WTC11 (cell line): ENCODE measurements at regions not wholly inside any gene's neighbourhood (a gene's known extent, or its start where the extent isn't known, plus 50 kb on each side); places are given as distances from the start of the nearest gene placed in this dataset.

ENCODE experiments used
- ATAC-seq: fragments of 200-7000 bp; cut with Tn5 transposase; 2 replicates; pipeline ENCODE4 v1.10.0; 2021; ENCODE audit warnings: mild to moderate bottlenecking, moderate library complexity
- CTCF ChIA-PET: fragments of 300-600 bp; sonication (Branson Sonifier 250); formaldehyde crosslinking; loops from one replicate; lab custom pipeline; 2021; ENCODE audit warnings: antibody characterized with exemption; lab: Charles Lee
- POLR2A ChIA-PET: fragments of 350-600 bp; sonication (Branson Sonifier 250); formaldehyde crosslinking; loops from one replicate; lab custom pipeline; 2021; ENCODE audit warnings: antibody characterized with exemption; lab: Charles Lee
- DNase-seq: peaks from one replicate; pipeline ENCODE4 v3.0.0; 2021; ENCODE audit warnings: low spot score
- H3K27ac Mint-ChIP-seq: 2 replicates; pipeline ENCODE4 v1.8.0; 2021; ENCODE audit warnings: mixed read lengths
- H3K27me3 Mint-ChIP-seq: 2 replicates; pipeline ENCODE4 v1.8.0; 2021; ENCODE audit warnings: low read depth, mild to moderate bottlenecking, moderate library complexity, mixed read lengths
- H3K36me3 Mint-ChIP-seq: 2 replicates; pipeline ENCODE4 v1.8.0; 2021; ENCODE audit warnings: mixed read lengths
- H3K4me1 Mint-ChIP-seq: 2 replicates; pipeline ENCODE4 v1.8.0; 2022; ENCODE audit warnings: mixed read lengths
- H3K4me3 Mint-ChIP-seq: 2 replicates; pipeline ENCODE4 v1.8.0; 2021; ENCODE audit warnings: mild to moderate bottlenecking, moderate library complexity, mixed read lengths
- H3K9me3 Mint-ChIP-seq: 2 replicates; pipeline ENCODE4 v1.8.0; 2021; ENCODE audit warnings: mixed read lengths
- ATF2 ChIP-seq: sonication (generic); formaldehyde crosslinking; IDR thresholded peaks from 2 replicates; pipeline ENCODE4 v1.8.1; 2022; ENCODE audit warnings: low read depth, missing genetic modification reagents, borderline replicate concordance
- ATF6 ChIP-seq: sonication (generic); formaldehyde crosslinking; IDR thresholded peaks from 2 replicates; pipeline ENCODE4 v1.8.1; 2023; ENCODE audit warnings: mild to moderate bottlenecking, missing genetic modification reagents
- CBFB ChIP-seq: sonication (generic); formaldehyde crosslinking; IDR thresholded peaks from 2 replicates; pipeline ENCODE4 v1.8.1; 2022; ENCODE audit warnings: mild to moderate bottlenecking, low read depth, missing genetic modification reagents
- CREB1 ChIP-seq: sonication (generic); formaldehyde crosslinking; IDR thresholded peaks from 2 replicates; pipeline ENCODE4 v1.8.0; 2023; ENCODE audit warnings: mild to moderate bottlenecking, missing genetic modification reagents
- ERG ChIP-seq: fragments of 250-450 bp; sonication (Bioruptor Pico); IDR thresholded peaks from 2 replicates; pipeline ENCODE4 v1.8.0; 2021; ENCODE audit warnings: mild to moderate bottlenecking
- ETV6 ChIP-seq: sonication (generic); formaldehyde crosslinking; IDR thresholded peaks from 2 replicates; pipeline ENCODE4 v1.8.1; 2022; ENCODE audit warnings: mild to moderate bottlenecking, missing genetic modification reagents
- FOXK1 ChIP-seq: sonication (generic); formaldehyde crosslinking; IDR thresholded peaks from 2 replicates; pipeline ENCODE4 v1.8.0; 2022; ENCODE audit warnings: mild to moderate bottlenecking, moderate library complexity, missing genetic modification reagents
- HMGA2 ChIP-seq: fragments of 250-450 bp; sonication (Bioruptor Pico); IDR thresholded peaks from 2 replicates; pipeline ENCODE4 v1.4.0; 2021; ENCODE audit warnings: mild to moderate bottlenecking, moderate library complexity
- JAZF1 ChIP-seq: fragments of 250-450 bp; sonication (Bioruptor Pico); IDR thresholded peaks from 2 replicates; pipeline ENCODE4 v1.9.0; 2021; ENCODE audit warnings: moderate library complexity, mild to moderate bottlenecking, inconsistent platforms
- KAT7 ChIP-seq: sonication (generic); formaldehyde crosslinking; IDR thresholded peaks from 2 replicates; pipeline ENCODE4 v1.8.1; 2023; ENCODE audit warnings: missing genetic modification reagents, mild to moderate bottlenecking, borderline replicate concordance
- NFE2L1 ChIP-seq: sonication (generic); formaldehyde crosslinking; IDR thresholded peaks from 2 replicates; pipeline ENCODE4 v1.8.1; 2023; ENCODE audit warnings: missing genetic modification reagents
- NR3C1 ChIP-seq: sonication (generic); formaldehyde crosslinking; conservative IDR thresholded peaks from 2 replicates; pipeline ENCODE4 v1.8.1; 2023; ENCODE audit warnings: low read depth, mild to moderate bottlenecking, missing genetic modification reagents
- SMAD3 ChIP-seq: sonication (generic); formaldehyde crosslinking; IDR thresholded peaks from 2 replicates; pipeline ENCODE4 v1.8.0; 2022; ENCODE audit warnings: missing genetic modification reagents, mild to moderate bottlenecking, borderline replicate concordance
- SP1 ChIP-seq: sonication (generic); formaldehyde crosslinking; conservative IDR thresholded peaks from 2 replicates; pipeline ENCODE4 v1.8.1; 2022; ENCODE audit warnings: missing genetic modification reagents
- ZMAT4 ChIP-seq: fragments of 250-450 bp; sonication (Bioruptor Pico); IDR thresholded peaks from 2 replicates; pipeline ENCODE4 v1.9.0; 2021; ENCODE audit warnings: mild to moderate bottlenecking
- ZNF232 ChIP-seq: sonication (generic); formaldehyde crosslinking; IDR thresholded peaks from 2 replicates; pipeline ENCODE4 v1.8.0; 2022; ENCODE audit warnings: mild to moderate bottlenecking, missing genetic modification reagents
- ZNF281 ChIP-seq: sonication (generic); formaldehyde crosslinking; IDR thresholded peaks from 2 replicates; pipeline ENCODE4 v1.8.0; 2023; ENCODE audit warnings: mild to moderate bottlenecking, missing genetic modification reagents
- ZNF425 ChIP-seq: fragments of 250-450 bp; sonication (Bioruptor Pico); conservative IDR thresholded peaks from 2 replicates; pipeline ENCODE4 v1.9.0; 2021; ENCODE audit warnings: mild to moderate bottlenecking
- ZNF512 ChIP-seq: sonication (generic); formaldehyde crosslinking; IDR thresholded peaks from 2 replicates; pipeline ENCODE4 v1.8.1; 2022; ENCODE audit warnings: missing genetic modification reagents, borderline replicate concordance
- ZSCAN18 ChIP-seq: fragments of 250-450 bp; sonication (Bioruptor Pico); IDR thresholded peaks from 2 replicates; pipeline ENCODE4 v2.1.2; 2022; ENCODE audit warnings: mild to moderate bottlenecking, moderate library complexity

- ATAC-seq, result no peak
- no peak for DNase-seq
- Mint-ChIP-seq H3K36me3 (peaks cover 22% of the 10 kb centered on the region), H3K27me3 (peaks cover 5% of the 10 kb centered on the region; the same call in 1 of the 2 replicates), H3K4me3 (no peak overlapping the region), H3K4me1 (peaks cover 20% of the 10 kb centered on the region), H3K9me3 (peaks cover 32% of the 10 kb centered on the region), H3K27ac (no peak overlapping the region)
- CTCF ChIA-PET, result no interaction called here
- POLR2A ChIA-PET, result no interaction called here
- no peak for TF ChIP-seq KAT7 (CRISPR knock-in tag)
- TF ChIP-seq ETV6, result no peak
- no peak for TF ChIP-seq ATF6
- TF ChIP-seq ATF2, result no peak
- TF ChIP-seq ERG (CRISPR knock-in tag), result no peak
- TF ChIP-seq HMGA2 (CRISPR knock-in tag), result no peak
- no peak for TF ChIP-seq CBFB (CRISPR knock-in tag)
- no peak for TF ChIP-seq NR3C1 (CRISPR knock-in tag)
- no peak for TF ChIP-seq JAZF1 (CRISPR knock-in tag)
- no peak for TF ChIP-seq ZSCAN18 (CRISPR knock-in tag)
- no peak for TF ChIP-seq ZMAT4 (CRISPR knock-in tag)
- no peak for TF ChIP-seq ZNF232 (CRISPR knock-in tag)
- no peak for TF ChIP-seq SP1 (CRISPR knock-in tag)
- no peak for TF ChIP-seq SMAD3 (CRISPR knock-in tag)
- TF ChIP-seq ZNF425, result no peak
- no peak for TF ChIP-seq ZNF512 (CRISPR knock-in tag)
- TF ChIP-seq FOXK1 (CRISPR knock-in tag), result no peak
- TF ChIP-seq NFE2L1 (CRISPR knock-in tag), result no peak
- TF ChIP-seq CREB1, result no peak
- TF ChIP-seq ZNF281 (CRISPR knock-in tag), result no peak
Measured at GRCh38 chr10:131802156-131802915, 98.5 kb upstream of the PPP2R2D start.
